ENCODE measurements at regions not wholly inside any gene's neighbourhood (a gene's known extent, or its start where the extent isn't known, plus 50 kb on each side); places are given as distances from the start of the nearest gene placed in this dataset.
"Not testable (repeated sequence)": the region's sequence is repeated elsewhere in the genome, so short reads cannot be mapped to it uniquely, and the experiment has no call there.

DNA sequence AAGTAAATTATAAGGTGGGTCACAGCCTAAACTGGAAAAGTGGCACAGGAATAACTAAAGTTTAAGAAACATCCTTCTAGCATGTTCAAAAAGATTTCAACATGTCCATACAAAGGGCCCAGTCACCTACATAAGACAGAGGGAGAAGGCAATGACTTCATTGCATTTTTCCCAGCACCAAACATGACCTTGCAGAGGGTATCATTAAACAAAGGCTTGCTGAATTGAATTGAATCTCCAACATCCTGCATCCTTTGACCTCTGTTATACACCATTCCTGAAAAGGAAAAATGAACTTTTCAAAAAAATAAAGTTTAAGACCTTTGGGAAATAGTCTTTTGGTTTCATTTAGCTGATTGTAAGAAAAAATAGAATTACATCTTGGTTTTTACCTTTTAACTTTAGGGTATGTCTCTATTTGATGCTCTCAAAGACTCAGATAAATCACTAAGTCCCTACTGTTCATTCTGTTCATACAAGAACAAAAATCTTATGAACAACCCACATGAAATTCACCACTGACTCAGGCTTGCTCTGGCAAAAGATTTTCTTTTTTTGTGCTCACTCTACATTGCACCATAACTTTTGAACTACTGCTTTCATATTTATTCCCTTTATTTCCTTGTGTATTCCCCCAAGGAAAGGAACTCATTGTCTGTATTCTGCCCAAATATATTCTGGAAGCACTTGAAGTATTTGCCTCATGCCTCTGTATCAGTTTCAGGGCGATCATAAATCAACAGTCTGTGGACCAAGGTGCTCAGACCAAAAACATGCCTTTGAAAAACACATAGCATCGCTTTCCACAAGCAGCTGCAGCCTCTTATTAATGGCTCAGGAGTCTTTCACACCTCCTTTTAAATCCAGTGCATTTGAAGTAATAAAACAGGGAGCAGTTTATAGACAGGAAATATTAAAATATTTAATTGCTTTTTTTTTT, 121.7 kb downstream of the DUSP6 start:
- no peaks in the 10 kb centered on the region for H3K36me3 Mint-ChIP-seq (ENCODE audit: unreplicated experiment)
- peaks cover 14% of the 10 kb centered on the region for H3K4me1 Mint-ChIP-seq (ENCODE audit: unreplicated experiment)
- H3K4me3 Mint-ChIP-seq (ENCODE audit: unreplicated experiment) = no peak overlapping the region
- no peak overlapping the region for H3K27ac Mint-ChIP-seq (ENCODE audit: unreplicated experiment)
- H3K9me3 Mint-ChIP-seq (ENCODE audit: unreplicated experiment) = no peaks in the 10 kb centered on the region
- TF ChIP-seq, protein P1, sequence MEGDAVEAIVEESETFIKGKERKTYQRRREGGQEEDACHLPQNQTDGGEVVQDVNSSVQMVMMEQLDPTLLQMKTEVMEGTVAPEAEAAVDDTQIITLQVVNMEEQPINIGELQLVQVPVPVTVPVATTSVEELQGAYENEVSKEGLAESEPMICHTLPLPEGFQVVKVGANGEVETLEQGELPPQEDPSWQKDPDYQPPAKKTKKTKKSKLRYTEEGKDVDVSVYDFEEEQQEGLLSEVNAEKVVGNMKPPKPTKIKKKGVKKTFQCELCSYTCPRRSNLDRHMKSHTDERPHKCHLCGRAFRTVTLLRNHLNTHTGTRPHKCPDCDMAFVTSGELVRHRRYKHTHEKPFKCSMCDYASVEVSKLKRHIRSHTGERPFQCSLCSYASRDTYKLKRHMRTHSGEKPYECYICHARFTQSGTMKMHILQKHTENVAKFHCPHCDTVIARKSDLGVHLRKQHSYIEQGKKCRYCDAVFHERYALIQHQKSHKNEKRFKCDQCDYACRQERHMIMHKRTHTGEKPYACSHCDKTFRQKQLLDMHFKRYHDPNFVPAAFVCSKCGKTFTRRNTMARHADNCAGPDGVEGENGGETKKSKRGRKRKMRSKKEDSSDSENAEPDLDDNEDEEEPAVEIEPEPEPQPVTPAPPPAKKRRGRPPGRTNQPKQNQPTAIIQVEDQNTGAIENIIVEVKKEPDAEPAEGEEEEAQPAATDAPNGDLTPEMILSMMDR (IDR thresholded peaks at IDR 0.05) = no peak
- no peaks in the 10 kb centered on the region for H3K27me3 Mint-ChIP-seq (ENCODE audit: unreplicated experiment)
- DNase-seq (ENCODE audit: extremely low spot score, unreplicated experiment) = no peak

DNA sequence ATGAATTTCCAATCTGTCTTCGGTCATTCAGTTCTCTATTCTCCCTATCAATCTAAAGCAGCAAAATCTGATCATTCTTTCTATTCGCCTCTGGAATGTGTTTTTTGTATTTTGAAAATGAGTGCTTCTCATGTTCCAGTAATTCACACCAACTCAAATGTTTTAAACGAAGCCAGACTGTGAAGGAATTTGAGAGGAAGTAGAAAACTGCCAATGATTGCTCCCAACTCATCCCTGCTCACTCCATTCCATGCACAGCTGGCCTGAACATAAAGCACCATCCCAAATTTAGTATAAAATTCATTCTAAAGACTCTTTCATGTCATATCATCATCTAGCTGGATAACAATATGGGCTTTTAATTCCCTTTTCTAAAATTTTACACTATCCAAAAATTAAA, 123.8 kb downstream of the DUSP6 start:
- no peak overlapping the region for H3K4me3 Mint-ChIP-seq (ENCODE audit: unreplicated experiment)
- no peaks in the 10 kb centered on the region for H3K9me3 Mint-ChIP-seq (ENCODE audit: unreplicated experiment)
- TF ChIP-seq, protein P1 (IDR thresholded peaks at IDR 0.05) = no peak
- peaks cover 24% of the 10 kb centered on the region for H3K4me1 Mint-ChIP-seq (ENCODE audit: unreplicated experiment)
- no peak for DNase-seq (ENCODE audit: extremely low spot score, unreplicated experiment)
- no peaks in the 10 kb centered on the region for H3K36me3 Mint-ChIP-seq (ENCODE audit: unreplicated experiment)
- no peaks in the 10 kb centered on the region for H3K27me3 Mint-ChIP-seq (ENCODE audit: unreplicated experiment)
- no peak overlapping the region for H3K27ac Mint-ChIP-seq (ENCODE audit: unreplicated experiment)

DNA sequence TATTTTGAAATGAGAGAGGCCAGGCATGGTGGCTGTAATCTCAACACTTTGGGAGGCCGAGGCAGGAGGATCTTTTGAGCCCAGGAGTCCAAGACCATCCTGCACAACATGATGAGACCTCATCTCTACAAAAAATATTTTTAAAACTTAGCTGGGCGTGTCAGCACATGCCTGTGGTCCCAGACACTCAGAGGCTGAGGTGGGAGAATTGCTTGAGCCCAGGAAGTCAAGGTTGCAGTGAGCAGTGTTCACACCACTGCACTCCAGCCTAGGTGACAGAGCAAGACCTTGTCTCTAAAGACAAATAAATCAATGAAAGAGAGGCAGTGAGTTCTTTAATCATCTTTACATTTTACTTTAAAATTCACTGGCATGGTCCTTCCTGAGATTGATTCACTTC, 124.5 kb downstream of the DUSP6 start:
- no peak for DNase-seq (ENCODE audit: extremely low spot score, unreplicated experiment)
- peaks cover 24% of the 10 kb centered on the region for H3K4me1 Mint-ChIP-seq (ENCODE audit: unreplicated experiment)

DNA sequence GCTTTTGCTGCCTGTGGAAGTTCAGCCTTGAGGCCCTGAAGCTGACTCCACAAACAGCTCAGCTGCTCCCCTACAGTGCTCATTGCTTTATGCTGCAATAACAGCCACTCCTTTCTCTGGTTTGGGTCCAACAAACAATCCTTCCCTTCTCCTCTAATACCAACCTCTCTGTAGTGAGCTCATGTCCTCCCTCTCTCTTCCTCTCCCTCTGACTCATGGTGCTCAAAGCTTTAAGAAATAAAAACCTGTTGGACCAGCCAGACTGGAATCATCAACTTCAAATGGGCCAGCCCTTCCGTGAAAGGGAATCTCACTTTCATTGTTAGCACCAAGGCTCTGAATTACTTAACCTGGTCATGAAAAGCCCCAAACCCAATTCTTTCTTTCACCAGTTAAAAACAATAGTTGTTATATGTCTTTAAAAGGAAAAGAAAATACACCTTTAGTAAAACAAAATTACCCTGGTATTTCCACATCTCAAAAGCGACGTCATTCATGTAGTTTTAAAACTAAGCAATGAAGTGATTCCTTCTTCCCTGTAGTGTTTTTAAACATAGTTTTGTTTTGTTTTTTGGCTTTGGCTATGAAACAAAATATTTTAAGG, 126.4 kb downstream of the DUSP6 start:
- Mint-ChIP-seq H3K27ac (ENCODE audit: unreplicated experiment) (peak overlapping the region; percentile 58), H3K9me3 (ENCODE audit: unreplicated experiment) (peaks cover 4% of the 10 kb centered on the region), H3K36me3 (ENCODE audit: unreplicated experiment) (no peaks in the 10 kb centered on the region), H3K4me3 (ENCODE audit: unreplicated experiment) (peak overlapping the region; percentile 19), H3K27me3 (ENCODE audit: unreplicated experiment) (no peaks in the 10 kb centered on the region), H3K4me1 (ENCODE audit: unreplicated experiment) (peaks cover 24% of the 10 kb centered on the region)
- TF ChIP-seq, protein P1 (IDR thresholded peaks at IDR 0.05) = no peak
- DNase-seq (ENCODE audit: extremely low spot score, unreplicated experiment) = no peak

More for the DNA sequence above, 124.5 kb downstream of the DUSP6 start:
- Mint-ChIP-seq H3K4me3 (ENCODE audit: unreplicated experiment) (no peak overlapping the region), H3K27me3 (ENCODE audit: unreplicated experiment) (no peaks in the 10 kb centered on the region), H3K9me3 (ENCODE audit: unreplicated experiment) (no peaks in the 10 kb centered on the region), H3K36me3 (ENCODE audit: unreplicated experiment) (no peaks in the 10 kb centered on the region), H3K27ac (ENCODE audit: unreplicated experiment) (no peak overlapping the region)
- TF ChIP-seq, protein P1 (IDR thresholded peaks at IDR 0.05) = no peak

DNA sequence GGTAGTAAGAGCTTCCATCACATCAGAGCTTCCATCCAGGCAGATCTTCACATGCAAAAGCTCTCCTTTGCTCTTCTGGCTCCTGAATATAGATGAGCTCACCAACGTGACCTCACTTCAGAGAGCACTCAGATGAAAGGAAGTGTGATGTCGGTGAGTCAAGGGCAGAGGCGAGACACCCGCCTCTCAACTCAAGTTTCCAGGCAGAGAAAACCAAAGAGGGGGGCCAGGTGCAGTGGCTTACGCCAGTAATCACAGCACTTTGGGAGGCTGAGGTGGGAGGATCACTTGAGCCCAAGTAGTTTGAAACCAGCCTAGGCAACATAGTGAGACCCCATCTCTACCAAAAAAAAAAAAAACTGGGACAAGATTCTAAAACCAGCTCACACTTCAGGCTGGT, 126.9 kb downstream of the DUSP6 start:
- DNase-seq (ENCODE audit: extremely low spot score, unreplicated experiment) = no peak
- TF ChIP-seq, protein P1 (IDR thresholded peaks at IDR 0.05) = no peak
- H3K4me3 Mint-ChIP-seq (ENCODE audit: unreplicated experiment) = no peak overlapping the region
- H3K9me3 Mint-ChIP-seq (ENCODE audit: unreplicated experiment) = peaks cover 8% of the 10 kb centered on the region
- H3K27ac Mint-ChIP-seq (ENCODE audit: unreplicated experiment) = peak overlapping the region; percentile 58
- peaks cover 24% of the 10 kb centered on the region for H3K4me1 Mint-ChIP-seq (ENCODE audit: unreplicated experiment)
- no peaks in the 10 kb centered on the region for H3K36me3 Mint-ChIP-seq (ENCODE audit: unreplicated experiment)
- no peaks in the 10 kb centered on the region for H3K27me3 Mint-ChIP-seq (ENCODE audit: unreplicated experiment)

DNA sequence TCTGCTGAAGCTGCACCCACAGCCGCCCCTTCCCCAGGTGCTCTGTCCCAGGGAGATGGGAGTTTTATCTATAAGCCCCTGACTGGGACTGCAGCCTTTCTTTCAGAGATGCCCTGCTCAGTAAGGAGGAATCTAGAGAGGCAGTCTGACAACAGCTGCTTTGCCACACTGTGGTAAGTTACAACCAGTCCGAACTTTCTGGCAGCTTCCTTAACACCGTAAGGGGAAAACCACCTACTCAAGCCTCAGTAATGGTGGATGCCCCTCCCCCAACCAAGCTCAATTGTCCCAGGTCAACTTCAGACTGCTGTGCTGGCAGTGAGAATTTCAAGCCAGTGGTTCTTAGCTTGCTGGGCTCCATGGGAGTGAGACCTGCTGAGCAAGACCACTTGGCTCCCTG, 129.7 kb downstream of the DUSP6 start:
- not testable (repeated sequence) for H3K27ac Mint-ChIP-seq (ENCODE audit: unreplicated experiment); DNase-seq (ENCODE audit: extremely low spot score, unreplicated experiment); H3K4me3 Mint-ChIP-seq (ENCODE audit: unreplicated experiment); H3K27me3 Mint-ChIP-seq (ENCODE audit: unreplicated experiment); H3K36me3 Mint-ChIP-seq (ENCODE audit: unreplicated experiment); H3K9me3 Mint-ChIP-seq (ENCODE audit: unreplicated experiment)
- peaks cover 16% of the 10 kb centered on the region for H3K4me1 Mint-ChIP-seq (ENCODE audit: unreplicated experiment)
